ENCODE measurements at regions not wholly inside any gene's neighbourhood (a gene's known extent, or its start where the extent isn't known, plus 50 kb on each side); places are given as distances from the start of the nearest gene placed in this dataset.

GRCh38 chr10:47184273-47184672, 115.7 kb upstream of the GDF10 start:
- POLR2A ChIA-PET: no interaction called here
- 94% methylated on average over 2 of the region's 3 CpGs for WGBS (ENCODE audit: insufficient coverage)
- Mint-ChIP-seq H3K4me1 (no peaks in the 10 kb centered on the region), H3K27me3 (no peaks in the 10 kb centered on the region), H3K27ac (no peak overlapping the region), H3K9me3 (ENCODE audit: insufficient read depth) (no peaks in the 10 kb centered on the region), H3K4me3 (no peak overlapping the region)
- intact Hi-C loops (cut with micrococcal nuclease): no loop called here
- no peaks in the 10 kb centered on the region for H4K20me1 ChIP-seq (ENCODE audit: control insufficient read depth, insufficient read depth, low read length, poor library complexity, severe bottlenecking)
- H3K4me2 ChIP-seq (replicated peaks; ENCODE audit: low read depth, low read length, poor library complexity, severe bottlenecking): no peak overlapping the region
- no peak overlapping the region for H3K4me3 ChIP-seq (ENCODE audit: control extremely low read depth in 1 of 5, extremely low read depth in 1 of 5, insufficient read depth in 1 of 5, low read depth in 2 of 5, low read length in 4 of 5)
- CTCF ChIA-PET: no interaction called here
- no peaks in the 10 kb centered on the region for H3K9me3 ChIP-seq (ENCODE audit: control extremely low read depth in 1 of 3, control insufficient read depth in 2 of 3, insufficient read depth in 1 of 3, low read length in 2 of 3)
- no peaks in the 10 kb centered on the region for H3K79me2 ChIP-seq (ENCODE audit: control insufficient read depth, insufficient read depth, low read length)
- no peaks in the 10 kb centered on the region for H3K4me1 ChIP-seq (ENCODE audit: control insufficient read depth in 2 of 2, insufficient read depth in 2 of 2, low read length in 2 of 2)
- no peak overlapping the region for H3K9ac ChIP-seq (ENCODE audit: low read length)
- H3K27me3 ChIP-seq (replicated peaks in 1 of 4; ENCODE audit: control extremely low read depth in 1 of 4, control insufficient read depth in 3 of 4, insufficient read depth in 4 of 4, low read length in 3 of 4): no peaks in the 10 kb centered on the region
- no peak overlapping the region for H2AFZ ChIP-seq (ENCODE audit: insufficient read depth, low read depth, low read length, poor library complexity, severe bottlenecking)
- no peak for TF ChIP-seq EZH2 (IDR thresholded peaks at IDR 0.05; ENCODE audit: borderline replicate concordance, insufficient read depth, low read depth, low read length, poor library complexity, severe bottlenecking)
- no peak for TF ChIP-seq CTCF (IDR thresholded peaks at IDR 0.05)
- H3K27ac ChIP-seq (ENCODE audit: low read length in 2 of 2): no peak overlapping the region
- DNase-seq (no peak), ATAC-seq (ENCODE audit: low read depth) (no peak)
- H3K36me3 ChIP-seq (replicated peaks in 1 of 2; ENCODE audit: control extremely low read depth in 1 of 2, control insufficient read depth in 1 of 2, extremely low read depth in 1 of 2, insufficient read depth in 2 of 2, low read length in 1 of 2): no peaks in the 10 kb centered on the region

GRCh38 chr10:47184724-47185330, 115.2 kb upstream of the GDF10 start:
- Histone ChIP-seq H3K4me2 (replicated peaks; ENCODE audit: low read depth, low read length, poor library complexity, severe bottlenecking) (no peak overlapping the region), H4K20me1 (ENCODE audit: control insufficient read depth, insufficient read depth, low read length, poor library complexity, severe bottlenecking) (no peaks in the 10 kb centered on the region), H3K79me2 (ENCODE audit: control insufficient read depth, insufficient read depth, low read length) (no peaks in the 10 kb centered on the region), H3K27me3 (replicated peaks in 1 of 4; ENCODE audit: control extremely low read depth in 1 of 4, control insufficient read depth in 3 of 4, insufficient read depth in 4 of 4, low read length in 3 of 4) (no peaks in the 10 kb centered on the region), H2AFZ (ENCODE audit: insufficient read depth, low read depth, low read length, poor library complexity, severe bottlenecking) (no peak overlapping the region), H3K4me1 (ENCODE audit: control insufficient read depth in 2 of 2, insufficient read depth in 2 of 2, low read length in 2 of 2) (no peaks in the 10 kb centered on the region), H3K36me3 (replicated peaks in 1 of 2; ENCODE audit: control extremely low read depth in 1 of 2, control insufficient read depth in 1 of 2, extremely low read depth in 1 of 2, insufficient read depth in 2 of 2, low read length in 1 of 2) (no peaks in the 10 kb centered on the region), H3K27ac (ENCODE audit: low read length in 2 of 2) (no peak overlapping the region), H3K4me3 (ENCODE audit: control extremely low read depth in 1 of 5, extremely low read depth in 1 of 5, insufficient read depth in 1 of 5, low read depth in 2 of 5, low read length in 4 of 5) (no peak overlapping the region), H3K9ac (ENCODE audit: low read length) (no peak overlapping the region), H3K9me3 (ENCODE audit: control extremely low read depth in 1 of 3, control insufficient read depth in 2 of 3, insufficient read depth in 1 of 3, low read length in 2 of 3) (no peaks in the 10 kb centered on the region)
- ATAC-seq (ENCODE audit: low read depth) (no peak), DNase-seq (no peak)
- no peaks in the 10 kb centered on the region for H3K27me3 Mint-ChIP-seq
- H3K4me1 Mint-ChIP-seq: no peaks in the 10 kb centered on the region
- H3K9me3 Mint-ChIP-seq (ENCODE audit: insufficient read depth): no peaks in the 10 kb centered on the region
- no peak overlapping the region for H3K4me3 Mint-ChIP-seq
- intact Hi-C loops (cut with micrococcal nuclease): no loop called here
- no peak for TF ChIP-seq EZH2 (IDR thresholded peaks at IDR 0.05; ENCODE audit: borderline replicate concordance, insufficient read depth, low read depth, low read length, poor library complexity, severe bottlenecking)
- TF ChIP-seq CTCF (IDR thresholded peaks at IDR 0.05): no peak
- ChIA-PET CTCF (no interaction called here), POLR2A (no interaction called here)
- WGBS (ENCODE audit: insufficient coverage): 93% methylated on average over 11 of the region's 11 CpGs
- H3K27ac Mint-ChIP-seq: no peak overlapping the region
